NOMO-1 treated with DMSO at 0.1 percent for 48 hours (cell line): ENCODE measurements at regions not wholly inside any gene's neighbourhood (a gene's known extent, or its start where the extent isn't known, plus 50 kb on each side); places are given as distances from the start of the nearest gene placed in this dataset.
"Not testable (repeated sequence)": the region's sequence is repeated elsewhere in the genome, so short reads cannot be mapped to it uniquely, and the experiment has no call there.

Source experiments
- DNase-seq: peaks from one replicate; lab custom pipeline; 2025; ENCODE audit not compliant: unreplicated experiment; lab: John Stamatoyannopoulos, UW

DNA sequence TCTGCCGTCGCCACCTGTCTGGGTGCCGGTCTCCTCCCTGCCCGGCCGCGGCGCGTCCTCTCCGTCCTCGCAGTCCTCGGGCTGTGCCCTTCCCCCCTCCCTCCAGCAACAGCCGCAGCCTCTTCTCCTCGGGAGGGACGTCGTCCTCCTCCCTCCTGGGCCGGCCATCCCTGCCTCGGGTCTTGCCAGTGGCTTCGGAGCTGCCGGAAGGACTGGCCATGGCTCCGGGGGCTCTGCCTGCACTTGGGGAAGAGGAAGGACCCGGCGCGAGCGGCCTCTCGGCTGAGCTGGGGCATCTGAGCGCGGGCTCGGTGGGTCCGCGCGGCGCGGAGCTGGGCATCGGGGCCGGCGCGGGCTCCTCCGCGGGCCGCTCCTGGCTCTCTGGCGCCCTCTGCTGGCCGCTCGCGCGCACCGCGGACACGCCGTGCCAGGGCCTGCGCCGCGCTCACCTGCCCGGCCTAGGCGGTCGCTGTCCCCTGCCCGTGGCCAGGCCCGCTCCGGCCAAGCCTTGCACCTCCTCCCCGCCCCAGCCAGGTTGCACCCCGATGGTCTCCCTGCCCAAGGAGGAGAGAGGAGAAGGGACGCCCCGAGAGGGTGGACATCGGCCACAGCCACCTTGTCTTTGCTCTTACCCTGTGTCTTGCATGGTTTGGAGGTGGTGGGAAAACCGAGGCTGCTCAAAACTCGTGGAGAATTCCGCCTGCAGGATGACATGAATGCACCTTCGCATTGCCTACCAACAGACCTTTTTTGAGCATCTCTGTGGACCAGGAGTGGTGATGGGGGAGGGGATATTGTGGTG is 83.9 kb upstream of the FRG2C start:
- not testable (repeated sequence) for DNase-seq

DNA sequence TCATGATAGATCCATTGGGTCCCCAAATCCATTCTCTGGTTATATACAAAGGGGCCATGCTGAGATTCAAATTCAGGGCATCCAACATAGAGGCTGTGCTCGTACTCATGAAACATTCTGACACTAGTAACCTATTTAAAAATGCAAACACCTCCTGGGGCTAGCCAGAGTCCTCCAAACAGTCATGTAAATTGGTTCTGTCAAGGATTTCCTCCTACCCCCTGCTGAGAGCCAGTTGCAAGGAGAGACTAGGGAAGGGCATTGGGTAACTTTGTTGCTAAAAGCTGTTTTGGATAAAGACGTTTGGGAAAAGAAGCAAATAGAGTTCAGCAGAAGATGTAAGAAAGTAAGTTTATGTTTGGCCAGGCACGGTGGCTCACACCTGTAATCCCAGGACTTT is 81.6 kb upstream of the FRG2C start:
- DNase-seq, result not testable (repeated sequence)

DNA sequence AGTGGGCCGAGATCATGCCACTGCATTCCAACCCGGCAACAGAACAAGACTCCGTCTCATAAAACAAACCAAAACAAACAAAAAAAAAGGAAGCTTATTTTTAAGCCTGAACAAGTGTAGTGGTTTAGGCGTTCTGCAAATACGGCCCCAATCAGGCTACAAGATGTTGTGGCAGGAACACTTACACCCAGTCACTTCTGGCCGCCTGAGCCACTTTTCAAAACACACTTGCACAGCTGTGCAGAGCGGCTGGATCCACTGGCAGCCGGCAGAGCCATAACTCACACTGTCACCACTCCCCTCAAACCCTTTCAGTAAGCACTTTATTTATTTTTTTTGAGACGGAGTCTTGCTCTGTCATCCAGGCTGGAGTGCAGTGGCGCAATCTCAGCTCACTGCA is 81.0 kb upstream of the FRG2C start:
- not testable (repeated sequence) for DNase-seq

DNA sequence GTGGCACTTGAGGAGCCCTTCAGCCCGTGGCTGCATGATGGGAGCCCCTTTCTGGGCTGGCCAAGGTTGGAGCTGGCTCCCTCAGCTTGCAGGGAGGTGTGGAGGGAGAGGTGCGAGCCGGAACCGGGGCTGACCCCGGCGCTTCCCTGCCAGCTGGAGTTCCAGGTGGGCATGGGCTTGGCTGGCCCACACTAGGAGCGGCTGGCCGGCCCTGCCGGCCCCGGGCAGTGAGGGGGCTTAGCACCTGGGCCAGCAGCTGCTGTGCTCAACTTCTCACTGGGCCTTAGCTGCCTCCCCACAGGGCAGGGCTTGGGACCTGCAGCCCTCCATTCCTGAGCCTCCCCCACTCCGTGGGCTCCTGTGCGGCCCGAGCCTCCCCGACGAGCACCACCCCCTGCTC is 76.4 kb upstream of the FRG2C start:
- DNase-seq, result not testable (repeated sequence)

DNA sequence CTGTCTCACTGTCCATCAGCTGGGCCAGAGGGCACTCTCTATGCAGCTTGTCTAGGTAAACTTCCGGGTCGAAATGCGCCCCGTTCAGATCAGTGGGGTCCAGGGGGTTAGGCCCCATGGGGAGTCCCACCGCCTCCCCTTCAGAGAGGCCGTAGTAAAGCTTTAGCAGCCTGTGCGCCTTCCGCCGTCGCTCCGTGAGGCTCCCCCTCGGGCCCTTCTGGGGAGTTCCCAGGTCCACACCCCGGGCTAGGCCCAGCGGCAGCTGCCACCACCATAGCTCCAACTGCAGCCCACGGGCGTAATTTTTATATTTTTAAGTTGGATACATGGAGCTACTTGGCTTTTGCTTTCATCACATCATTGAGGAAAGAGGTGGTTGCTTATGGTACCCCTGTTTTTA is 73.7 kb upstream of the FRG2C start:
- DNase-seq, result not testable (repeated sequence)

DNA sequence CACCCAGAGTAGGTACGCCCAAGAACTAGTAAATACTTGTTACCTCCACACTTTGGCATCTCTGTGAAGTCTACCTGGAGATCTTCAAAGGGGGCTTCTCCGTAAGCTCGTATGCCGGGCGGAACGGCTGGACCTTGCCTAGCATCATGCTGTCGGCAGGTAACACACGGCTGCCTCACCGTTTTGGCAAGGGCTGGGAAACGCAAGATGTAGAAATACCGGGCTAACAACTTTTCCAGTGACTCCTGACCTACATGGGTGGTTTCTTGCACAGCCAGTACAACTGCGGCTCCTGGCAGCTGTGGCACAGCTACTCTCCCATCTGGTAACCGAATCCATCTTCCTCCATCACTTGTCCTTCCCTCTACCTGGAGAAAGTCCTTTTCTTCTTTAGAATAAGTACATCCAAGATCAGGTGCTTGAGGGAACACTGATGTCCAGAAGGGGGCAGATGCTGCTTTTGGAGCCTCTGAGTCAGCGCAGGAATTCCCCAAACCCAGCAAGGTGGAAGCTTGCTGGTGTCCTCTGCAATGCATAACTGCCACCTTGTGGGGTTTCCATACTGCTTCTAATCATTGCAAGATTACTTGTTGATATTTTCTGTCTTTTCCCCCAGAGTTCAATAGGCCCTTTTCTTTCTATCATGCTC is 59.7 kb upstream of the FRG2C start:
- DNase-seq, result not testable (repeated sequence)

DNA sequence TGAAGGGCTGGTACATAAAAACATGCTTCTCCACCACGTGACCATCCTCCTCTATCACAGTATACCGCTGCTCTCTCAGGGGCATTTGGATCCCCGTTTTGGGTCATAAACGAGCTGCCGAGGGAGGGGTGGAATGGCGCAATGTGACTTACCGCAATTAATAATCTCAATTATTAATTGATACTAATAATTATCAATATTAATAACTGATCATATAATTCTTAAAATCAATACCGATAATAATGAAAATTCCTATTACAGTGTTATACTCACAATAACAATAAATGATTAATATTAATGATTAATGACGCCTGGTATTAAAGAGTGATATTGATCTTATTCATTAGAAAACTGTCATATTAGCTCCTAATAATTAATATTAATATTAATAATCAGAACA is 56.1 kb upstream of the FRG2C start:
- DNase-seq, result not testable (repeated sequence)

DNA sequence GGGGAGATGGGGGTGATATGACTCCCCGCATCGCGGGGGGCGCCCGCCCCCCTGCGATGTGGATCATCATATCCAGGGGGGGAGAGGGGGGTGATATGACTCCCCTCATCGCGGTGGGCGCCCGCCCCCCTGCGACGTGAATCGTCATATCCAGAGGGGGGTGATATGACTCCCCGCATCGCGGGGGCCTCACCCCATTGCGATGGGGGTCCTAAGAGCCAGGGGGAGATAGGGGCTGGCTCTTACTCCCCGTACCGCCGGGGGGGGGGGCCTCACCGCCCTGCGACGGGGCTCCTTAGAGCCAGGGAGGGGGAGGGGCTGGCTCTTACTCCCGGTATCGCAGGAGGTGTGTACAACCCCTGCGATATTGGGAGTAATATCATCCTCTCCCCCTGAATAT is 54.5 kb upstream of the FRG2C start:
- not testable (repeated sequence) for DNase-seq

DNA sequence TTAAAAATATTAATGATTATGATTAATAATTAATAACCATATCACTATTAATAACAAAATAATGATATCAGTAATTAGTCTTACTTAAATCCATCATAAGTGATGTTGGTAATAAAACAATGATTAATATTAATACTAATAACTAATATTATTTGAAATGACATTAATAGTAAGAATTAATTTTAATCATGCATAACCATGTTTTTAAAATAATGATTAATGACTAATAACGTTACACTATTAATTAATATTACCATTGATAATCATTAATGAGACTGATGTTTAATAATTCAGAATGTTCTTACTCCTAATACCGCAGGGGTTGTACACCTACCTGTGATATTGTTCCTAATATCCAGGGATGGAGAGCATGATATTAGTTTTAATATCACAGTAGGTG is 53.4 kb upstream of the FRG2C start:
- no peak for DNase-seq

DNA sequence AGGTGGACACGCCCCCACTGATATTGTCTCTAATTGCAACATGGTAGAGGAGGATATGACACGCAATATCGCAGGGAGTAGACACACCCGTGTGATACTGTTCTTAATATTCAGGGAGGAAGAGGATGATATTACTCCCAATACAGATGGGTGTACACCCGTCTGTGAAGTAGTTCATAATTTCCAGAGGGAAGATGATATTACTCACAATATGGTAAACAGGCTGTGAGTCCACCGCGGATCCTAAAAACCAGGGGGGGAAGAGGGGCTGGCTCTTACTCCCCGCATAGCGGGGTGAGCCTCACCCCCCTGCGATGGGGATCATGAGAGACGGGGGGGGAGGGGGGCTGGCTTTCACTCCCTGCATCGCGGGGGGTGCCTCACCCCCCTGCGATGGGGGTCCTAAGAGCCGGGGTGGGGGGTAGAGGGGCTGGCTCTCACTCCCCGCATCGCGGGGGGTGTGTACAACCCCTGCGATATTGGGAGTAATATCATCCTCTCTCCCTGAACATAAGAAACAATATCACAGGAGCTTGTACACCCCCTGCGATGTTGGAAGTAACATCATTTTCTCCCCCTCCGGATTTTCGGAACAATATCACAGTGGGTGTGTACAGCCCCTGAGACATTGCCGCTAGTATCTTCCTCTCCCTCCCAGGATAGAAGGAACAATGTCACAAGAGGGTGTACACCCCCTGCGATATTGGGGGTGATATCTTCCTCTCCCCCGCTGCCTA is 52.2 kb upstream of the FRG2C start:
- DNase-seq, result not testable (repeated sequence)
